ENCODE measurements at regions not wholly inside any gene's neighbourhood (a gene's known extent, or its start where the extent isn't known, plus 50 kb on each side); places are given as distances from the start of the nearest gene placed in this dataset.

DNA sequence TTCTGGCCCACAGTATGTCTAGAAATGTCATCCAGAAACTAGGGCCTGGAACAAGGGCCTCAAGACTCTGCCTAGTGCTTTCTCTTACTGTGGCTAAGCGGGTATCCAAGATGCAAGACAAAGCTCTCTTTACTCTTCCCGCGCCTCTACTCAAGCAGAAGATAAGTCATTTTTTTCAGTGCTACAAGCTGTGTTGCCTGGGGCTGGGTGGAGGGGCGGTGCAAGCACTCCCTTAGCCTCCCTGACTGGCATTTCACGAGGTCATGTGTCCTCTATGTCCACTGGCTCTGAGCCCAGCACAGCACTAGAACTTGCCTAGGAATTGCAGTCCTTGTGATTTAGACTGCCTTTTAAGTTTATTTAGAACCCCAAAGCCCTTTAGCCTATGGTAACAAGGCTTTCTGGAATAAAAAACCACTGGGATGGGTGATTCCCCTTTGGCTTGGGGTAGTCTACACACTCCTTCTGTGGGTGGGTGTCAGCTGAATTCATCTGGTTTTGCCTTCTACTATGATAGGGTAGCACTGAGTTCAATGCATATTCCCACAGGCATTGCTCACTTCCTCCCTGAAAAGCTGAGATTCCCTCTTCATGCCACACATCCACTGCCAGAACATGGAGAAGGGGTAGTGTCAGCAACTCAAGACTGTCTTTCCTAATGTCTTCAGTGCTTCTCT lies 371.8 kb upstream of the KCND2 start:
- peaks cover 2% of the 10 kb centered on the region for H3K27me3 Mint-ChIP-seq (ENCODE audit: insufficient read depth)

DNA sequence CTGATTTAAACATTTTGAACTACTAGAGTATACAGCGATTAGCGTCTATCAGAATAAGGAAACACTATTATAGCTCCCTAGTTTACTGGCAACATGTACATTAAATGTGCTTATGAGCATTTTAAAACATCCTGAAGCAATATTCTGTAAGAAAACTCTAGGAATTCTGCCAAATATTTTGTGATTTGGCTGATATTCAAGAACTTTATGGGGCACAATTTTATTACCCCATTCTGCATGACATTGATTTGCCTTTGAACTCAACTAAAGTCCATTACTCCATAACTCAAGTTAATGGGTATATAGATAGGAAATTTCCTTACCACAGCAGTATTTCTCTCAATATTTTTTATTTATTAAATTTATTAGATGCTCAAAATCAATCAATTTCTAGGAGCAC lies 369.9 kb upstream of the KCND2 start:
- Histone ChIP-seq H3K36me3 (ENCODE audit: control insufficient read depth, insufficient read depth, low read length) (no peaks in the 10 kb centered on the region), H3K27ac (ENCODE audit: low read depth, low read length) (no peak overlapping the region), H3K9me3 (ENCODE audit: control insufficient read depth, low read length) (no peaks in the 10 kb centered on the region), H3K4me3 (ENCODE audit: low read length) (no peak overlapping the region), H3K4me1 (ENCODE audit: control insufficient read depth, insufficient read depth, low read length) (no peaks in the 10 kb centered on the region), H3K27me3 (ENCODE audit: control insufficient read depth, insufficient read depth, low read length, poor library complexity, severe bottlenecking) (no peaks in the 10 kb centered on the region), H3K9ac (ENCODE audit: extremely low read depth, low read length, poor library complexity, severe bottlenecking) (no peak overlapping the region)
- no peak for DNase-seq
- Mint-ChIP-seq H3K27me3 (ENCODE audit: insufficient read depth) (no peaks in the 10 kb centered on the region), H3K27ac (no peak overlapping the region), H3K36me3 (ENCODE audit: low read depth) (no peaks in the 10 kb centered on the region), H3K4me1 (peaks cover 3% of the 10 kb centered on the region), H3K9me3 (peaks cover 4% of the 10 kb centered on the region), H3K4me3 (no peak overlapping the region)
- TF ChIP-seq, protein P1, sequence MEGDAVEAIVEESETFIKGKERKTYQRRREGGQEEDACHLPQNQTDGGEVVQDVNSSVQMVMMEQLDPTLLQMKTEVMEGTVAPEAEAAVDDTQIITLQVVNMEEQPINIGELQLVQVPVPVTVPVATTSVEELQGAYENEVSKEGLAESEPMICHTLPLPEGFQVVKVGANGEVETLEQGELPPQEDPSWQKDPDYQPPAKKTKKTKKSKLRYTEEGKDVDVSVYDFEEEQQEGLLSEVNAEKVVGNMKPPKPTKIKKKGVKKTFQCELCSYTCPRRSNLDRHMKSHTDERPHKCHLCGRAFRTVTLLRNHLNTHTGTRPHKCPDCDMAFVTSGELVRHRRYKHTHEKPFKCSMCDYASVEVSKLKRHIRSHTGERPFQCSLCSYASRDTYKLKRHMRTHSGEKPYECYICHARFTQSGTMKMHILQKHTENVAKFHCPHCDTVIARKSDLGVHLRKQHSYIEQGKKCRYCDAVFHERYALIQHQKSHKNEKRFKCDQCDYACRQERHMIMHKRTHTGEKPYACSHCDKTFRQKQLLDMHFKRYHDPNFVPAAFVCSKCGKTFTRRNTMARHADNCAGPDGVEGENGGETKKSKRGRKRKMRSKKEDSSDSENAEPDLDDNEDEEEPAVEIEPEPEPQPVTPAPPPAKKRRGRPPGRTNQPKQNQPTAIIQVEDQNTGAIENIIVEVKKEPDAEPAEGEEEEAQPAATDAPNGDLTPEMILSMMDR (conservative IDR thresholded peaks at IDR 0.05) = no peak
- WGBS, 2 experiments (ENCODE audit: insufficient coverage in 1 of 2, insufficient read length in 1 of 2) = 92 to 100% methylated on average over 2 of the region's 2 CpGs

More for the DNA sequence above, 371.8 kb upstream of the KCND2 start:
- Histone ChIP-seq H3K27me3 (ENCODE audit: control insufficient read depth, insufficient read depth, low read length, poor library complexity, severe bottlenecking) (no peaks in the 10 kb centered on the region), H3K9ac (ENCODE audit: extremely low read depth, low read length, poor library complexity, severe bottlenecking) (no peak overlapping the region), H3K4me1 (ENCODE audit: control insufficient read depth, insufficient read depth, low read length) (no peaks in the 10 kb centered on the region), H3K36me3 (ENCODE audit: control insufficient read depth, insufficient read depth, low read length) (no peaks in the 10 kb centered on the region), H3K9me3 (ENCODE audit: control insufficient read depth, low read length) (no peaks in the 10 kb centered on the region), H3K4me3 (ENCODE audit: low read length) (no peak overlapping the region), H3K27ac (ENCODE audit: low read depth, low read length) (no peak overlapping the region)
- Mint-ChIP-seq H3K4me3 (no peak overlapping the region), H3K36me3 (ENCODE audit: low read depth) (no peaks in the 10 kb centered on the region), H3K27ac (no peak overlapping the region), H3K4me1 (no peaks in the 10 kb centered on the region), H3K9me3 (no peaks in the 10 kb centered on the region)
- TF ChIP-seq, protein P1 (conservative IDR thresholded peaks at IDR 0.05) = no peak
- DNase-seq = peak; percentile 46
- WGBS, 2 experiments (ENCODE audit: insufficient coverage in 1 of 2, insufficient read length in 1 of 2) = 92 to 93% methylated on average over 3 to 5 of the region's 5 CpGs

DNA sequence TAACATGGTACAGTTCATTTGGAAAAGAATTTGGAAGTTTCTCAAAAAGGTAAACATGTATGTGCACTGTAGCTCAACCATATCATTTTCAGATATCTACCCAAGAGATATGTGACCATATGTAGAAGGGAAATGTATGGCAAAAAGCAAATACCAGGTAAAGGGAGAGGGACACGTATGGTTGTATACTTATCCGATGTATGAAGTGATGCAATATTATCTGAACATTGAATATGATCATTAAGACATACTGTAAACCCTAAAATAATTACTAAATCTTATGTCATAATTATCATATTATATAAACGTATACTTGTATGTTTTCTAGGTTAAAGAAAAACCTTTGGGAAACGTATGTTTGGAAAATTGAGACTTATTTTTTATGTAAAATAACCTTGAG lies 367.5 kb upstream of the KCND2 start:
- H3K27ac Mint-ChIP-seq = no peak overlapping the region
- H3K9ac ChIP-seq (ENCODE audit: extremely low read depth, low read length, poor library complexity, severe bottlenecking) = no peak overlapping the region
- TF ChIP-seq, protein P1 (conservative IDR thresholded peaks at IDR 0.05) = no peak
- H3K27ac ChIP-seq (ENCODE audit: low read depth, low read length) = no peak overlapping the region
- no peak overlapping the region for H3K4me3 Mint-ChIP-seq
- H3K36me3 ChIP-seq (ENCODE audit: control insufficient read depth, insufficient read depth, low read length) = no peaks in the 10 kb centered on the region
- H3K4me1 ChIP-seq (ENCODE audit: control insufficient read depth, insufficient read depth, low read length) = no peaks in the 10 kb centered on the region
- H3K9me3 Mint-ChIP-seq = peaks cover 7% of the 10 kb centered on the region
- peaks cover 3% of the 10 kb centered on the region for H3K4me1 Mint-ChIP-seq
- H3K36me3 Mint-ChIP-seq (ENCODE audit: low read depth) = no peaks in the 10 kb centered on the region
- no peak for DNase-seq
- no peaks in the 10 kb centered on the region for H3K27me3 Mint-ChIP-seq (ENCODE audit: insufficient read depth)
- no peaks in the 10 kb centered on the region for H3K9me3 ChIP-seq (ENCODE audit: control insufficient read depth, low read length)
- H3K27me3 ChIP-seq (ENCODE audit: control insufficient read depth, insufficient read depth, low read length, poor library complexity, severe bottlenecking) = no peaks in the 10 kb centered on the region
- H3K4me3 ChIP-seq (ENCODE audit: low read length) = no peak overlapping the region
- WGBS, 2 experiments (ENCODE audit: insufficient coverage in 1 of 2, insufficient read length in 1 of 2) = no CpG with 5 or more reads among the region's 4 CpGs

All from endodermal cell (in vitro differentiated cells).